Left forelimb (tissue), 1 donor: ENCODE measurements at regions not wholly inside any gene's neighbourhood (a gene's known extent, or its start where the extent isn't known, plus 50 kb on each side); places are given as distances from the start of the nearest gene placed in this dataset.
"Not testable (repeated sequence)": the region's sequence is repeated elsewhere in the genome, so short reads cannot be mapped to it uniquely, and the experiment has no call there.

ENCODE experiments used
- DNase-seq: peaks from one replicate; pipeline ENCODE4 v3.0.0-alpha.2; 2018; ENCODE audit warnings: low spot score

DNA sequence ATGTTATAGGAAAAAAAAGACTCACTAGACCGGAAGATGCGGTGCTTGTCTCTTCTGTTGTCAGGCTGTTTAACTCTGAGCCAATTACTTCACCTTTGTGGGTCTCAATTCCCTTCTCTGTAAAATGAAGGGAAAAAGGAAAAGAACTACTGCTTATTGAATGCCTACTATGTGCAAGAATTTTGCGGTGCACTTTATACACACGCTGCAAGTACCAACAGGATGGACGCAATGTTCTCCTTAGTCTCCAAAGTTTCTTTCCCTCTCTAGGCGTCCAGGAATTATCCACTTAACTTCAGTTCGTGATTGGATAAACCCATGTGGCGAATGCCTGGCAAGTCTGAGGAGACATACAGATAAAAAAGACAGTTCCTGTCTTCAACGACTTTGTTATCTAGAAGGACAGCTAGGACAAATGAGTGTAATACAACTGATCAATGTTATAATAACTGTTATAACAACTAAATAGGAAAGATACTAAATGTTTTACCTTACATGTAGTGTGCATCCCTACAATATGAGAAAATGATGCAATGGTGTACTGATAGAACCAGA lies 69.0 kb upstream of the JARID2 start:
- no peak for DNase-seq

DNA sequence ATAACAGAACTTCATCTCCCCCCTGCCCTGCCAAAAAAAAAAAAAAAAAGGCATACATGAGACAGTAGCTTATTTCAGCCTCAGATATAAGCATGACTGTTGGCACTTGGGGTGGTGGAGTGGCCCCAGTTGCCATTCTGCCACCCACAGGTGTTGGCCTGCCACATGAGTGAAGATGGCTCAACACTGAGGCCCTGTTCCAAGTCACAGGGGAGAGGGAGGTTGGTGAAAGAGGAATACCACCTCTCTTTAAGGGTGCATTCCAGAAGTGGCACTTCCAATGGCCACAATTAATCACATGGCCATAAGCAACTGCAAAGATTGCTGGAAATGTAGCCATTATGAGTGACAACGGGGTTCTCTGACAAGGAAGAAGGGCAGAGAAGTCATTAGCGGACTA lies 61.9 kb upstream of the JARID2 start:
- DNase-seq = no peak

GRCh38 chr6:15184441-15184861 lies 61.4 kb upstream of the JARID2 start:
- no peak for DNase-seq

DNA sequence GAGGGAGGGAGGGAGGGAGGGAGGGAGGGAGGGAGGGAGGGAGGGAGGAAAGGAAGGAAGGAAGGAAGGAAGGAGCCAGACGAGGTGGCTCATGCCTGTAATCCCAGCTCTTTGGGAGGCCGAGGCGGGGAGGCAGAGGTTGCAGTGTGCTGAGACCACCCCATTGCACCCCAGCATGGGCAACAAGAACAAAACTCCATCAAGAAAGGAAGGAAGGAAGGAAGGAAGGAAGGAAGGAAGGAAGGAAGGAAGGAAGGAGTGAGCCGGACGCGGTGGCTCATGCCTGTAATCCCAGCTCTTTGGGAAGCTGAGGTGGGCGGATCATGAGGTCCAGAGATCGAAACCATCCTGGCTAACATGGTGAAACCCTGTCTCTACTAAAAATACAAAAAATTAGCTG lies 60.8 kb upstream of the JARID2 start:
- not testable (repeated sequence) for DNase-seq

DNA sequence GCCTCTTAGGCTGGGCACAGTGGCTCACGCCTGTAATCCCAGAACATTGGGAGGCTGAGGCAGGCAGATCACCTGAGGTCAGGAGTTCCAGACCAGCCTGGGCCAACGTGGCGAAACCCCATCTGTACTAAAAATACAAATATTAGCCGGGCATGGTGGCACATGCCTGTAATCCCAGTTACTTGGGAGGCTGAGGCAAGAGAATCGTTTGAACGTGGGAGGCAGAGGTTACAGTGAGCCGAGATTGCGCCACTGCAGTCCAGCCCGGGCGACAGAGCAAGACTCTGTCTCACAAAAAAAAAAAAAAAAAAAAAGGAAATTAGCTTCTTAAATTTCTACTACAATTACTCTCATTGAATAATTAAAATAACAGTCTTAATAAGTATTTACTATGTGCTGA lies 52.4 kb upstream of the JARID2 start:
- not testable (repeated sequence) for DNase-seq

- no peak for DNase-seq
Measured at GRCh38 chr6:15194453-15194852, 51.4 kb upstream of the JARID2 start.
